NCI-H446 (cell line): ENCODE measurements at regions not wholly inside any gene's neighbourhood (a gene's known extent, or its start where the extent isn't known, plus 50 kb on each side); places are given as distances from the start of the nearest gene placed in this dataset.

Source experiments
- DNase-seq, 2 experiments: peaks; one replicate each; lab custom pipeline; 2025; lab: John Stamatoyannopoulos, UW

DNA sequence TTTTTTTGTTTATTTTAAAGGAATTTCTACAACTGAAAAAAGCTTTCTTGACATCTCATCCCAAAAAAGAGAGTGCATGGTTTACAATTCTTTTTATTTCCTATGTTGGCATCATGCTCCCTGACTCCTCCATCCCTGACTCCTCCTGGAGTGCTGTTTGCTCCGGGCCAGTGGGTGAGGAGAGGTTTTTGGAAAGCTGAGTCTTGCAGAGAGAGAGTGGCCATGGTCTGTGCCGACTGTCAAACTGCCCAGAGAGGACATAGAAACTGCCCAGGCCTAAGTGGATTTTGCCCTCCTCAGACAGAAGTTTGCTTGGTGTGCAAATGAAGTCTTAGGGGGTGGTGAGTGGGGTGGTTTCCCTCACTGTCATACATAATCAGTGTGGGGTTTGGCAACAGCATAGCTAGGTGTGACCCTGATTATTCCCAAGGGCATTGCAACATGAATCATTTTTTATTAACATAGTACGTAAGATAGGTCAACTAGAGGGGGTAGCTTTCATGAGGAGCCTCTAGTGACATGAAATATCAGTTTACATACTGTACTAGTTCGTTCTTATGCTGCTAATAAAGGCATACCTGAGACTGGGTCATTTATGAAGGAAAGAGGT is 179.8 kb upstream of the UBL3 start:
- no peak for DNase-seq

DNA sequence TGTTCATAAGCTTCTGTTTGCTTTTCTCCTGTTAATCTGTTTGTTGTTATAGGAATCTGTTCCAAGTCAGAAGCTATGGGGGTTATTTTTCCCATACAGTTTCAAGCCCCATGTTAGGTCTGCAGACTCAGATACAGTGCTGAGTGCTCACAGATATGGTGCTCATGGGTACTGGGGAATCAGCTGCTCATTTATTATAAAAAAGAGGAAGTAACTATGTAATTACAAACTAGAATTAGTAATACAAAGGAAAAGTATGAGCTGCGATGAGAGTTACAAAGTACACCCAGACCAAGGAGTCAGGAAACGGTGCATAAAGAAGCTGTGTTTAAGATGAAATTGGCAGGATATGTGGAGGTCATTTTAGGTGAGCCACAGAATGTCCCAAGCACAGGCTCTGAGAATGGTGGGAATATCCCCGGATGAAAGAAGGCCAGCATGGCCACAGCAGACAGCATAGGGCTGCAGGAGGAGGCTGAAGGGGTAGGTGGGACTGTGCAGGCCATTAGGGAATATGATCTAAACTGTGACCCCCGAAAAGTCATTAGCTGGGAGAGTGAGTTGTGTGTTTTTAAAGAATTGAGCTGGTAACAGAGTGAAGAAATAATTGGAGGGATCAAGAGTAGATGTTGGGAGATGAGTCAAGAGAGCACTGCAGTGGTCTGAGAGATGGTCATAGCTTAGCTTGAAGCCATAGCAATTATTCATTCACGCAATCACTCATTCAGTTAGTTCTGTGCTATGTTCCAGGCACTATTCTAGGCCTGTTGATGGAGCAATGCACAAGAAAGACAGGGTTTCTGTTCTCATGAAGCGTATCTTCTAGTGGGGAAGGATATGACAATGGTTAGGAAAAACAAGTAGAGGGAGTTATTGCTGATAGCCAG is 177.4 kb upstream of the UBL3 start:
- DNase-seq: no peak

DNA sequence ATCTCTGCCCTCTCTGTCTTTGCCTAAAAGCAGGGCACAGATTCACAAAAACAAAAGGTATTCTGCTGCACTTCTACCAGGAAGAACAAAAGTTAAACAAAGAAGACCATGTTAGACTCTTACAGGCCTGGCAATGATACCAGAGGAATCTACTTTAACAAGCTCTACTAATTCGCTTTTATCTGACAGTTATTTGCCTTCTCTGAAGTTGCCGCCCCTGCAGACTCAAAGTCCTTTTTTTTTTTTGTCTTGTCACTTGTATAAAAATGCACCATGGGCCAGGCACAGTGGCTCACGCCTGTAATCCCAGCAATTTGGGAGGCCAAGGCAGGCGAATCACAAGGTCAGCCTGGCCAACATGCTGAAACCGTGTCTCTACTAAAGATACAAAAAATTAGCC is 176.5 kb upstream of the UBL3 start:
- no peak for DNase-seq

GRCh38 chr13:30026093-30026492 is 175.7 kb upstream of the UBL3 start:
- DNase-seq: no peak

DNA sequence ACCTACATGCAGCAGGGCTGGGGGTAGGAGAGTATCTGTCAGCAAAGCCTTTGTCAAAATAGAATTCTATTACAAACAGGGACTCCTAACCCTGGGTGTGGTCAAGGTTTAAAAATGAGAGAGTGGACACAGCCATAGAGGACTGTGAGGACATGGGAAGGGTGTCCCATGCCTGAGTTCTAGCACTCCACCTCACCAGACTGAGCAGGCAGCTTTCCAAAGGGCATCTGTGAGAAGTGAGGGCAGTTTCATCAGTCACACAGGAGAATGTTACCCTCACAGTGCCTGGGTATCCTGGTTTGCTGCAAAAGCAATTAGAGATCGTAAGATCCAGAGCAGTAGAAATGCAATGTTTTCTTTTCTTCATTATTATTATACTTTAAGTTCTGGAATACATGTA is 174.9 kb upstream of the UBL3 start:
- DNase-seq: no peak

- no peak for DNase-seq
Observed at GRCh38 chr13:30024125-30024865, 173.9 kb upstream of the UBL3 start.

DNA sequence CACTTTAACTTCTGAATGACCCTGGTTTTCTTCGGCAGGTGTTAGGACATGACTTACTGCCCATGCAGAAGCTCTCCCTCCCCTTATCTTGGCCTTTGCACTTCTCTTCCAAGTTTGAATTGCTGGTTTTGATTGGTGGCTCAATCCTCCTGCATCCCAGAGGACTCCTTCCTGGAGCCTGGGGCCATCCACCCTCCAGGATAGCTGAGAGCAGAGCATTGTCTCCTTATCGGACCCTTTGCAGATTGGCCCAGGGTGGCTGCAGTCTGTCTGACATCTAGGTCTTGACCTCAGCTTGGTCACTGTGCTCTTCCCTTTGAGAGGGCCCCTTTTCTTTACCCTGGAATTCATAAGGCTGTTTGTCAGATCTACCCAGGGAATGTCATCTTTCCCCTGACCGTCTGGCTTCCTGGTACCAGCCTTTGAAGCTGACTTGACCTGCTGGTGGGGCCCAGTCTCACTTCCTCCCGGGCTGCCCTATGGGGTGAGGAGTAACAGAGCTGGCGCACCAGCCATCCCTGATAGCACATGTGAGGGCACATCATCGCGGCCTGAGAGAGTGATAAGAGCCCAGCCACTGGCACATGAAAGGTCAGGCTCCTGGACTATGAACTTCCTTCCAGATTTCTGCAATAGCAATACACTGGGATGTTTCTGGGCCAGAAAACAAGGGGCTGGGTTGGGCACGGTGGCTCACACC is 172.9 kb upstream of the UBL3 start:
- no peak for DNase-seq

- DNase-seq: no peak
Observed at GRCh38 chr13:30022796-30023195, 172.4 kb upstream of the UBL3 start.

- DNase-seq: no peak
Observed at GRCh38 chr13:30022256-30022655, 171.8 kb upstream of the UBL3 start.

GRCh38 chr13:30021611-30022010 is 171.2 kb upstream of the UBL3 start:
- no peak for DNase-seq

DNA sequence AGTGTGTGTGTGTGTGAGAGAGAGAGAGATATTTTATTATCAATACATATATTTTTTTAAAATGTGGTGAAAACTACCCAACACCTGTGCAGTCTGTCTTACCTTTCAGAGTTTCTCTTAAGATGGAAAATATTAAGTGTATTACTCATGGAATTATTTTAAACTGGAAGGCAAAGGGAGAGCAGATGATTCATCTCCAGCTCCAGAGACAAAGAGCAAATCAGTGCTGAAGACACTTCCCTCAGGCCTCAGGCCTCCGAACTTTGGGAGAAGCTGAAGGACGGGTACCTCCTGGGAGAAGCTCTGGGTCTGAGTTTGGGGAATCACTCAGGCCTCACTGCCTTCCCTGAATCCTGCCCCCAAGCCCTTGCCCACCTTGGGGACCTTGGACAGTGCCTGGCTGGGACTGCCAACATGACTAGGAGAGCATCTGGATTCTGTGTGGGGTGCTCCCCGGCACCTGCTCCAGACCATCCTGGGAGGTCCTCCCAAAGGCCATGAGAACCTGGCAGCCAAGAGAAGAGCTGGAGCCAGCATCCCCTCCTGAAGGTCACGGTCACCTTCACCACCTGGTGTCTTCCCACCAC is 170.4 kb upstream of the UBL3 start:
- DNase-seq: no peak

DNA sequence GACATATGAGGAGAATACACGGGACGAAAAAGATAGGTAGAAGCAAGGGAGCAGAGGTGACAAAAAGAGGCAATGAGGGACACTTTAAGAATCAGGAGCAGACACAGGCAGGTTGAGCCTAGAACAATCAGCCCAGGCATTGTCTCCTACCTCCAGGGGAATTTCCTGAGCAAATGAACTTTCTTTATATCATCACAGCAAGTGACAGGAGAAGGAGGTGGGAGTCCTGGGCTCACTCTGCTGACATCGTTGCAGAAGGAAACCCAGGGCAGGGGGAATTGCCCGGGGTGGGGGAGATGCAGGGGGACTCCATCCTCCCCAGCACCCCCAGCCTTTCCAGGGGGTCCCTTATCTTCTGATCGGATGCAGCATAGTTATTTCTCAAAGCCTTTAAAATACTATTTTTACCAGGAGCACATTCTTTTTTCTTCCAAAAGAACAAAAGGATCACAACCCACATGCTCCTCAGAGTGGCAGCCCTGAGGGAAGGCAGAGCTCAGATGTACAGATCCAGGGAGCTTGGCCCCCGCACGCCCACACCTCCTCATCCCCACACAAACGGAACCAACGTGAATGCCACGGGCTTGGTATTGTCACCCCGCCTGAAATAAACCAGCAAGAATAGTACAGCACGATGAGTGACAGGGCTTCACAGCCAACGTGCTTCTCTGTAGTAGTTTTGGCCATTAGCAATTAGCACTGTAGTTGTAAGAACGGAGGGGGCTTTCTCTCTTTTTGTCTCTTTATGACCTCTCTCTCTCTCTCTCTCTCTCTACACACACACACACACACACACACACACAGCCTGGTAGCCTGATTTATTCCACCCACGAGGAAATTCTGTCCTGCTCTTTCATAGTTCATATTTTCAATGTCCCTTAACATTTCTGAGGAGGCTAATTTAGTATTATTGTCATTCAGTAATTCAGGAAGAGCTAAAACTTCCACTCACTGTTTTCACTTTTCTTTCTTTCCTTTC is 169.5 kb upstream of the UBL3 start:
- no peak for DNase-seq

GRCh38 chr13:30017880-30018279 is 167.5 kb upstream of the UBL3 start:
- DNase-seq: no peak

DNA sequence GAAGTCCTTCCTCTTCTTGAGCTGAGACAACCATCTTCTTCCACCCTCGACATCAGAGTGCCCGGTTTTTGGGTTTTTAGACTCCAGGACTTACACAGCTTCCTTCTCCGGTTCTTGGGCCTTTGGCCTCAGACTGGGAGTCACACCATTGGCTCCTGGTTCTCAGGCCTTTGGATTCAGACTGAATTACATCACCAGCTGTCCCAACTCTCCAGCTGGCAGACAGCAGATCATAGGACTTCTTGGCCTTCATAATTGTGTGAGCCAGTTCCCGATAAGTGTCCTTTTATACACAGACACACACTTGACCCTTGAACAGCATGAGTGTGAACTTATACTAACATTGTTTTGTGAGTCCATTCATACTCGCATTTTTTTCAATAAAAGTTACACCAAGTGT is 166.0 kb upstream of the UBL3 start:
- DNase-seq: no peak

GRCh38 chr13:30009411-30009810 is 159.0 kb upstream of the UBL3 start:
- no peak for DNase-seq

DNA sequence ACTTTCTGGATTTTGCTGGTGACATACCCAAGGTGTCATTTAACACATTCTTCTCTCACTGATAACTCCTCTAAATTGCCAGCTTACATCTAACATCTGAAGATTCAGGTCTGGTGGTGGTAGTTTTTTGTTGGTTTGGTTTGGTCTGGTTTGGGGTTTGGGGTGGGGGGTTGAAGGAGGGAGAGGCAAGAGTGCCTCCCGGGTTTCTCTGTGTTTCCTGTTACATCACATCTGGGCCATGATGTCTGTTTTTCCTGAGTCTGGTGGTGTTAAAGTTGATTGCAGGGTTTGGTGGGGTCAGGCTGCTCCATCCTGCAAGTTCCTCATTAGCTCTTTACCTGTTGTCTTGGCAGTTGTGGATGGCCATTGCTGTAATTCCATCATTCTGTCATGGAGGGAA is 155.8 kb upstream of the UBL3 start:
- no peak for DNase-seq

GRCh38 chr13:30004204-30004603 is 153.8 kb upstream of the UBL3 start:
- DNase-seq: no peak

GRCh38 chr13:30002577-30002976 is 152.2 kb upstream of the UBL3 start:
- DNase-seq: no peak

GRCh38 chr13:30000370-30000765 is 150.0 kb upstream of the UBL3 start:
- DNase-seq: no peak

GRCh38 chr13:29999492-30000369 is 149.3 kb upstream of the UBL3 start:
- no peak for DNase-seq
